GM21423 (cell line): ENCODE measurements at regions not wholly inside any gene's neighbourhood (a gene's known extent, or its start where the extent isn't known, plus 50 kb on each side); places are given as distances from the start of the nearest gene placed in this dataset.

ENCODE experiments used
- ATAC-seq: cut with Tn5 transposase; IDR thresholded peaks from one replicate; pipeline ENCODE4 v1.9.1; 2021; ENCODE audit warnings: mild to moderate bottlenecking, moderate library complexity; ENCODE audit not compliant: unreplicated experiment

DNA sequence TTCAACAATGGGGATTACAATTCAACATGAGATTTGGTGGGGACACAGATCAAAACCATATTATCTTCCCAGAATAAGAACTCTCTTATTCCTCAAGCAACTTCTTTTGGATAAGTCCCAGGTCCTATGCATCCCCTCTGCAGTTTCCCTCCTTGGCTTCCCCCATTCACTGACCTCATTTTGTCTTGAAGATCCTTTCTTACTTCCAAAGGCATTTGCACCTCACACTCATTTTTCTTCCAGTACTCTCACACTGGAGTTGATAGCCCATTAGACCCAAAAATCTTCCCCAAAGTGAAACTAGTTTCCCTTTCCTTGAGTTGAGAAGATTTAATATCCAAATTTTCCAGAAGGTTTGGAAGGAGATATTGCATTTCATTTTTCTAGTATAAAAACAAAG, 178.0 kb upstream of the DAPK1 start:
- no peak for ATAC-seq

DNA sequence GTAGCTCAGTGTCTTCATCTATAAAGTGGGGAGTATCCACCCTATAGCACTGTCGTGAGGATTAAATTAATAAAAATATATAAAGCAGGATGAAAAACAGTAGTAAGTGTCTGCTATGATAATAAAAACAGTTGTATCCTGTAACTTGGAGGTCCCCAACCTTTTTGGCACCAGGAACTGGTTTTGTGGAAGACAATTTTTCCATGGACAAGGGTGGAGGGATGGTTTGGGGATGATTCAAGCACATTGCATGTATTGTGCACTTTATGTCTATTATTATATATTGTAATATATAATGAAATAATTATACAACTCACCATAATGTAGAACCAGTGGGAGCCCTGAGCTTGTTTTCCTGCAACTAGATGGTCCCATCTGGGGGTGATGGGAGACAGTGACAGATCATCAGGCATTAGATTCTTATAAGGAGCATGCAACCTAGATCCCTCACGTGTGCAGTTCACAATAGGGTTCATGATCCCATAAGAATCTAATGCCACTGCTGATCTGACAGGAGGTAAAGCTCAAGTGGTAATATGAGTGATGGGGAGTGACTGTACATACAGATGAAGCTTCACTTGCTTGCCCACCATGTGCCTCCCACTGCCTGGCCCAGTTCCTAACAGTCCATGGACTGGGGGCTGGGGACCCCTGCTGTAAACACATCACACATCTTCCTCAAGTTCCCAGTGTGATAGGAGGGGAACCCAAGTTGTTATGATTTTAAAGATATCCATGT, 177.4 kb upstream of the DAPK1 start:
- no peak for ATAC-seq

DNA sequence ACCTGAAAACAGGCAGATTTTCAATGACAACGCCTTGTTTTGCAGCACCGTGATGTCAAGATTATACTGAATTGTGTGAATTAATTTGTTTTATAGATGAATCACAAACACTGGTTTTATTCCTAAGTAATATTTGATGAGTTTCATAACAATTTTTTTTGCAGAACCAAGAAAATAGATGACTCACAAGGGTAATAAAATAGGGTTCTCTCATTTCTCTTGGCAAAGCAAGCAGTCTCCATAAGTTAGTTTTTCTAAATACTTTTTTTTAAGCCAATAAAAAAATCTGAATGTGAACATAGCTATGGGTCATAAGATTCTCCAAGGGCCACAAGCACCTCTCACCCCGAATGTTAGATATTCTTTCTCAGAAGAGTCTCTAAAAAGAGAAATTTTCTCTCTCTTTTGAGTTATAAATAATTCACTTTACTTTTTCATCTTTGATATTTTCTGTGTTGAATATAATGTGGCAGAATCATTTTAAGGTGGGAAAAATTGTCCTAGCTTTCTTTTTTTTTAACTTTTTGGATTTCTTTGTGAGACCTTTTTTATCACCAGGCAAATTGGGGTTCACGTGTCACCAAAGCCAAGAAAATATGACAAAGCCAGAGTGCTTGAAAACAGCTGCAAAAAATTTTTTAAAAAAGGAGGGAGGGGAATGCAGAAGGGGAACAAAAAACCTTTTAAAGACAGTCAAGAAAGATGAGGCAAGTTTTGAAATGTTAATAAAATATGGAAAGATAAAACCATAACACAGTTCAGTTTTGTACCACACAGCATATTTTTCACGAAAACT, 174.6 kb upstream of the DAPK1 start:
- ATAC-seq, result no peak

DNA sequence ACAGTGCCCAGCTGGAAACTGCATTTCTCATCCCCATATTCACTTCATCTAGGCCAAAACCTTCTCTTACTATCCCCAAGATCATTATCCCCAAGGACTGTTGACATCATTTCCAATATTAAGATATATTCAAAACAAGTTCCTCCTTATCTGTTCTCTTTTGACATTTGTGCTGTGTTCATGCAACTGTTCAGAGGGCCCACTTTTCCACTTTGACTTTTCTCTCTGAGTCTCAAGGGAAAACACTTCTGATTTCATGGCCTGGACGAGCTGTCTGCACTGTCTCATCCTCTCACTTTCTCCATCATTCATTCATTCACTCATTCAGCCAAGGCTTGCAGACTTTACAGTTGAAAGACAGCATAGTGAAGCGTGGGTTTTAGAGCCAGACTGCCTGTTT, 173.7 kb upstream of the DAPK1 start:
- ATAC-seq, result no peak

DNA sequence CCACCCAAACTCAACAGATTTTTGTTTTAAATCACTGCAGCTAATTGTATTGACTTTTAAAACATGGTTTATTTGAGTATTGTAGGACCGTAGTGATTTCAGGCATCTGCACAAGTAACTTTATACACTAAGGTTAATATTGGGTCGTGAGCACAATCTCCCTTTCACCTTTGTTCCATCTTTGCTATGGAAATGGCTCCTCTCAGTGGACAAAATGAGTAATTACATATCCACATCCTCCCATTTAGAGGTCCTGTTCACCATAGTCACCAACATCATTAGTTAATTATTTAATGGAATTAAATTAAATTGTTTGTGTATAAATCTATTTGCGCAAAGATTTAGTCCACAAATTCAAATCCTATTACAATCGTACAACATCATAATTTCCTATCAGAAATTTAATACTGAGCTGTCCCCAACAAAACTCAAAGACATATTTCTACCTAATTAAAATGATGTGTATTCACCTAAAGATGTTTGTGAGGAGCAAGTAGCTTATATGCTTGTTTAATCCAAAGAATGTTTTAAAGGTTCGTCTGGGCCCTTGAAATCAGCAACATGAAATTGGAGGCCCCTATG, 173.0 kb upstream of the DAPK1 start:
- peak; percentile 62 for ATAC-seq

DNA sequence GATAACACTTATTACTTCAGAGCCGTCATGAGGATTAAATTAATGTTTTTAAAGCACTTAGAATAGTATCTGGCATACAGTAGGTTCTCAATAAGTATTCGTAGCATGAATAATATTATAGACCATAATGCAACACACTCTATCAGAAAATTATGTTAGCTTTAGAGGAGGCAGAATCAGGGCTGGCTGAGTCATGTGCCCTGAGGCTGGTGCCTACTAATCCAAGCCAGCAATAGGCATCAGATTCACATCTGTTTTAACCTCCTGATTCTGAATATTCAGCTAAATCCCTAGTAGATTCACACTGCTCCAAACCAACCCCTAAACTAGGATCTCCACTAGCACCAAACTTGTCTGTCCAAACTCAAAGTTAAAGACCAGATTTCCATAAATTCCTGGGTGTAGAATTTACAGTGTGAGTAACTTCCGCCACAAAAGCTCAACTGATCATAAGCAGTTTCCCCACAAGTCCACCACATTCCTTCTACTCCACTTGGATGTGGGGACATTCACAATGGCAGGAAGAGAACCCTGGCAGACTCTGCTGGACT, 170.0 kb upstream of the DAPK1 start:
- no peak for ATAC-seq

DNA sequence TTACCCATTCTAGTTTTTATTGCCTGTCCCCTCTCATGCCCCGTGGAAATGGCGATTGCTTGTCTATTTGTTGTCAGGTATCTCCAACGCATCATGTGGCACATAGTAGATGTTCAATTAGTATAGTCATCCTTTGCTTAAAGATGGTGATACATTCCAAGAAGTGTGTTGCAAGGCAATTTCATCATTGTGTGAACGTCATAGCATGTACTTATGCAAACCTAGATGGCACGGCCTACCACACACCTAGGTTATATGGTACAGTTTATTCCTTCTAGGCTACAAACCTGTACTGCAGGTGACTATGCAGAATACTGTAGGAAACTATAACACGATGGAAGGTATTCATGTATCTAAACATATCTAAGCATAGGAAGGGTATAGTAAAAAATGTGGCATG, 163.9 kb upstream of the DAPK1 start:
- ATAC-seq, result no peak

DNA sequence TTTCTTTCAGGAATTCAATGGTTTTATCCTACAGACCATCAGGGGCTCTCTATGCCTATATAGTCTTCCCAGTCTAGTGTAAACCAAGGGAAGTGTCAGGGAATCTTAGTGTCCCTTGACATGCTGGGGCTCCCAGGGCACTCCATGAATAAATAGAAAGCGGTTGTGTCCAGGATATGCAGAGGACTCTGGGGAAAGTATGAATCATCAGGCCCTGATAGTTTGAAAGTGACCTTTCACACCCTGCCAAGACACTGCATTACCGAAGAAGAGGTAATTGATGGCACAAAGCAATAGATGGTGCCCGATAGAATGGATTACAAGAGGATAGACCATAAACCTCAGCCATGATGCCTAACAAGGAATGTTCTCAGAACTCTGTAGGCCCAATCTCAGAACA, 163.3 kb upstream of the DAPK1 start:
- ATAC-seq, result no peak

DNA sequence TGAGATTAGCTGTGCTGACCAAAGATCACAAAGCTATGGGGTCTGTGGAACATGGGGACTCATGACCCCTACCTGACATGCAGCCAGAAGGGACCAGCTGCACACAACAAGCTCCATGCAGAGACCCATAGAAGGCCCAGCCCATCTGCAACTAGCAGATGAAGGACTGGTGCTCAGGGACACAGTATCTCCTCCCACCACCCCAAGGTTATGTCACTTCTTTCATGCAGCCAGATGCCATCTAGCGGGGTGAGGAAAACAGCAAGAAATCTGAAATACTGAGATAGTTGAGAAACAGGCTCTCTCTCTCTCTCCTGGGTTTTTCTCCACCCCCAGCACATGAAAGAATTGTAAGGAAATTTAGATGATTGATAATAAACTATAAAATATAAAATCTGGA, 161.3 kb upstream of the DAPK1 start:
- no peak for ATAC-seq

DNA sequence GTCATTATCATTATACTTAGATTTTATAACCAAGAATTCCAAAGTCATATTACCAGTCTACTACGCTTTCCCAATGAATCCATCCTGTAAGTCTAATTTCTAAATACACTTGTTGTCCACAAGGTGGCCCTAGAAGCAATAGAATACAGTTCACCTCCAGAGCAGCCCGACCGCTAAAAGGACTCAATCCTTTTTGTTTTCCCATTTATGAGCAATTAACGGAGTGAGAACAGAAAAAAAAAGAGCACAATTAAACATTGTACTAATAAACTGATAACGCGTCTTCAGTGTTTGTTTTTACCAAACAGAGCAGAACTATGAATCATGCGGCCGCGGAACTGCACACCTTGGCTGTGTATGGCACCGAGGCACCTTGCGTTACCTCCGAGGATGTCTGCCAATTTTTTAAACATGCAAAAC, 160.7 kb upstream of the DAPK1 start:
- peak; percentile 52 for ATAC-seq

DNA sequence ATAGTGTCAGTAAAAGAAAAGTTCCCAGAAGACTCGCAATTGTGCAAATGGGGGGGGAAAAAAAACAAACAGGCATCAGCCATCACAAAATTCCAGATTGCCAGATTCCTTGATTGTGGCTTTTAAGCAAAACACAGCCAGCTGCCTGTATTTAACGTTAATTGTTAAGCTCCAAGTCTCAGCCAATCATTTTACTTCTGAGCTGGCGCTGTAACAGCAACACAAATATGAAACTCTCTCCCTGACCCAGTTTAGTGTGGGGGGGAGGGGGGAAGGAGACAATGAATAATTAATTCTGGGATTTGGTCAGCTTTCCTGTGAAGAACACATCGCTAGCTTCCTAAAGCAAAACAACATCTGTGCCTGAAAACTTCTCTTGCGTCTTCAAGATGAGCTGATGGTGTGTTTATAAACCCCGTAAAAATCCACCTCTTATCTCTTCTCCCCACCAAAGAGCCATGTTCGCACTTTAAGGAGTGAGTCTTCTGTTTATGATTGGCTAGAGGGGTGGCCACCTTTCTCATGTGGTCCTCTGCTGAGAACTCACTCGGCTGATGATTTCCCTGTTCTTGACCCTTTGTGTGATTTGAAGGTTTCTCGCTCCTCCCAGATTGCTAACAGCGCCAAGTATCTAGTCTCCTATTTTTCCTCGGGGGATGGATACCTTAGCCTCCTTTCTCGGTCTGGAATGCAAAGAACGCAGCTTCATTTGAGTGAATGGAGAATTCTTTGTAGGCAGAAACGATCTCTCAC, 160.2 kb upstream of the DAPK1 start:
- ATAC-seq, result no peak

DNA sequence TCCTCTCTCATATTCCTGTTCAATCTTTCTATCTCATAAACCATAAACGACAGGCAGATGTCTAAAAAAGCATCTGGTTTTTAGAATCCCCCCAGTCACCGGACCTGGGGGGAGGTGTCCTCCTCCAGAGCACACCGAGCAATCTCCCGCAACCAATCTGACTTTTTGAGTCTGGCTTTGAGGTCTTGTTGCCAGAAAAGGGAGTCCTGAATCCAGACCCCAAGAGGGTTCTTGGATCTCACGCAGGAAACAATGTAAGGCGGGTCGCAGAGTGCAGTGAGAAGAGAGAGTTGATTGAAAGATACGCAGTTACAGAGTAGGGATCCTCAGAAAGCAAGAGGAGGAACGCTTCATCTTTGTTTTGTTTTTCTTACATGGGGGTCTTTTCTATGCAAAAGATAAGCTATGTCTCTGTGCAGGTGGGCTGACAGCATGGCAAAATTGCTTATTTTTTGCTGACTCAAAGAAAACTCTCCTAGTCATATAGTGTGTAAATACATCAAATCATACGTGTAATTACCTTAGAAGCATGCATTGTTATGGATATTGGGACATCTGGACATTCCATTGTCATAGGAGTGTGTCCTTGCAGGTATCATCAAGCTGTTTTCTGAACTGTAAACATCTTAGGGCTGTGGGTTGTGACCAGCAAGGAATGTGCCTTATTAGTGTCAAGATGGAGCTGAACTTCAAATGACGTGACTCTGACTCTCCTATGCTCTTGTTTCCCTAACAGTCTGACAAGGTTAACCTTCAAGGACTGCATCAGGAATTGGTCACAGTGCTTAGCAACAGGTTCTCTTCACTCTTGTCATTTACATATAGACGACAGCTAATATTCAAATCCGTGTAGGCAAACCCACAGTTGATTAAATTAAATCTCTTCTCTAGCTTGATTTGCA, 159.3 kb upstream of the DAPK1 start:
- ATAC-seq, result no peak

DNA sequence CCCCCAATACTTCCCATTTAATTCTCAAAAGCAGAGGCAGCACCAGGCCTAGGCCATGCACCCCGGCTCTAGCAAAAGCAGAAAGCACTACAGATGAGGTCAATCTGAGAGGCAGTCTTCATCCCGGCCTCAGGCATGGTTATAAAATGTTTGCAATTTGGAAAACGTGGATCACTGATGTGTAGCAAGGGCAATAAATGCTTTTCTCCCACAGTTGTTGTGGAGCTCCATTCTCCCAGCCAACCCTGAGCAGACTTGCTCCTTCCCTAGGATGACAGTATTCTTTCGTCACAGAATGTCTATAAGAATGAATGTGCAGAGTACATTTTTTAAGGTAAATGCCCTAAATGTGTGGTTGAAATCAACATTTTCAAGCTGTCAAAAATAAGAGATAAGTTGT, 157.3 kb upstream of the DAPK1 start:
- no peak for ATAC-seq

DNA sequence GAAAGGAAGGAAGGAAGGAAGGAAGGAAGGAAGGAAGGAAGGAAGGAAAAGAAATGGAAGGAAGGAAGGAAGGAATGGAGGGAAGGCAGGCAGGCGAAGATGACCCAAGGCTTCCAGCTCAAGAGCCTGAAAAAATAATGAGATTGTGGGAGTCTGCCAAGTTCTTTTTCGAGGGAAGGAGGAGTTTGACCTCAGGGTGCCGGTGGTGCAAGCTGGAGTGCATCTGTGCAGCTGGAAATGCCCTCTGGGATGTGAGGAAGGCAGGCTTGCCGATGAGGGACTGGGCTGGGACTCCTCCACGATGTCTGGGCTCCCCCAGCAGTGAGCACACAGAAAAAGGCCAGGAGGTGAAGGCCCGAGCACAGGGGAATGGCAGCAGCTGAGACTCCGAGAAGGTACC, 154.9 kb upstream of the DAPK1 start:
- ATAC-seq, result no peak

DNA sequence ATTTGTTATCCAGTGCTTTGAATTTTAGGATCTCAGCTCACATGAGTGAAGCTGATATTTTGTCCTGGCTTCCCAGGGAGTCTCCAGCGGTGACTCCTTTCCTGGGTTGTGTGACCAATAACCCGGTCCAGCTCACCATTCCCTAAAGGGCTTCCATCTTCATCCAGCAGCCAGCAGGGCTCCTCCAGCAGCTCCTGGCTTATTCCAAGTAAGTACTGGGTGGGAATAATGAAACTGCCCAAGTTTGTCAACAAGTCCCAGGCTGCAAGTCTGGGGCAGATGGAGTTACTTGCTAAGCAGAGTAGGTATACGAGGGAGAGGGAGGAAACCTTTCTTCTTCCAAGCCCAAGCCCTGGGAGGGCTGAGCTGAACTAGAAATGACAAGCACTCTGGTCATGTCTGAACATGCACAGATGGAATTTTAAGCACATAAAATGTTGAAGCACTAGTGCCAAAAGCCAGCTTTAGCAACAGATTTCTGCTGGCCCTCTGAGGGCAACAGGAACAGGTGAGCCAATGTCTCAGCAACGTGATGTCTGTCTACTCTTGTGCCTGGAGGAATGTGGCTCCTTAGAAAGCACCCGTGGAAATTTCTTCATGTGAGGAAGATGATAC, 153.7 kb upstream of the DAPK1 start:
- ATAC-seq, result no peak

DNA sequence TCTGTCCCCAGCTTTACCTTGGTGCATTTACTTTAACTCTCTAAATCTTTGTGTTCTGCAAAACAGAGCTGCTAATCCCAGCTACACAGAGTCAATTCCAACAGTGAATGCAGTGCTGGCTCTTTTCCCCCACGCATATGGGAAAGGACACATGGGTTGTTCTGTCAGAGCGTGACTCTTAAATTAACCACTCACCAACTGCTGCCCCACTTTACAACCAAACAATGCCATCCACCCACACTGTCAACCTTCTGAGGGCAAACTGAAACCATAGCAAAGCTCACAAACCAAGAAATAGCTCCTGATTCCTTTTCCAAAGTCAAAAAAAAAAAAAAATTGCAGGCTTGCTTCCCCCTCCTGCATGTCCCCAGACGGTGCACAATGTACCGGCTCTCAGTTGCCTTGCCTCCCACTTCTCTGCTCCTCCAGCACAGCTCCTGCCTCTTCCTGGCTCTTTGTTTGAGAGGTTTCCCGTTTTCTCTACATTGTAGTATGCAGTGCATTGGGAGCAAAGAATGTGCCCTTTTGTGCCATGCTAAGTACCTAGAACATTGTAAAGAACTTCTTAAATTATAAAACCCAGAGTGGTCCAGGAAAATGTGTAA, 151.5 kb upstream of the DAPK1 start:
- no peak for ATAC-seq

DNA sequence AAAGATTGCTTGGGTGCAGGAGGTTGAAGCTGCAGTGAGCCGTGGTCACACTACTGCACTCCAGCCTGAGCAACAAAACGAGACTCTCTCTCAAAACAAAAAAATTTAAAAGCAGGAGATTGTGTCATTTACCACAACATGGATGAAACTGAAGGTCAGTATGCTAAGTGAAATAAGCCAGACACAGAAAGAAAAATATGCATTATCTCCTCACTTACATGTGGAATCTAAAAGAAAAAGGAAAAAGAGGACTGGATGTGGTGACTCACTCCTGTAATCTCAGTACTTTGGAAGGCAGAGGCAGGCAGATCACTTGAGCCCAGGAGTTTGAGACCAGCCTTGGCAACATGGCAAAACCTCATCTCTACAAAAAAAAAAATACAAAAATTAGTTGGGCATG, 146.8 kb upstream of the DAPK1 start:
- ATAC-seq, result no peak

DNA sequence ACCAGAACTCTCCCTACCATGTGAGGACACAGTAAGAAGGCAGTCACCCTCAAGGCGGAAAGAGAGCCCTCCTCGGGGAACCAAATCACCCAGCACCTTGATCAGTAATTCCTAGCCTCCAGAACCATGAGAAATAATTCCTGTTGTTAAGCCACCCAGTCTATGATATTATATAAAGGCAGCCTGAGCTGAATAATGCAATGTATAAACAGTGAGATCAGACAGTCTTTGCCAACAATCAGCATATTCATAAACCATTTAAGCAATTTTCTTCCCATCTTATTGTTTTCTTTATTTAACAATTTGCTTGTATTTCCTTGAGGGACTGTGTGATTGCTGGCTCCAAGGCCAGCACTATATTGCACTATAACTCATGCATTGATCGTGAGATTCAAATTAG, 144.4 kb upstream of the DAPK1 start:
- ATAC-seq, result no peak

DNA sequence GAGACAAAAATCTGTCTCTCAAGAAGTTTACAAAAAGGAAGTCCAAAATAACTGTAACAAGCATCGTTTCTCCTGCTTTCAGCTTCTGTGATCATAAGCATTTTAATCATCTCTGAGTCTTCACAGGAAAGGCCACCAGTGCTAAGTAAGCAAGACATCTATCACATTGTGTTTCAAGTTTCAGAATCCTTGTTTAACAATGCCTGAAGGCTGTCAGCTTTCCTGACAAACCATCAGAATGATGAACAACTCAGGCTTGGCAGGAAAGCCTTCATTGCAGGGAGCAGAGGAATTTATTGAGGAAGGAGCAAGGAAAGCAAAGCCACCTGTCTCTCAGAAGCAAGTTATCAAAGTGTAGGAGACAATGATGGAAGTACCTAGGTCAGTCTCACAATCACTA, 143.5 kb upstream of the DAPK1 start:
- ATAC-seq, result no peak
